ENCODE measurements at regions not wholly inside any gene's neighbourhood (a gene's known extent, or its start where the extent isn't known, plus 50 kb on each side); places are given as distances from the start of the nearest gene placed in this dataset.
"Not testable (repeated sequence)": the region's sequence is repeated elsewhere in the genome, so short reads cannot be mapped to it uniquely, and the experiment has no call there.

GRCh38 chr20:54984104-54984448, 508.7 kb downstream of the DOK5 start:
- CTCF ChIA-PET = no interaction called here
- POLR2A ChIA-PET = no interaction called here
- BruUV-seq (replicated peaks) = no TSS peak

GRCh38 chr20:54983394-54984103, 508.2 kb downstream of the DOK5 start:
- H3K9me3 ChIP-seq; DNase-seq; H3K27me3 Mint-ChIP-seq (ENCODE audit: insufficient read depth, unreplicated experiment); H3K4me3 ChIP-seq (ENCODE audit: low read depth, low read length); H3K4me1 ChIP-seq; H3K4me1 Mint-ChIP-seq (ENCODE audit: low read depth, unreplicated experiment); BruUV-seq (replicated peaks); H3K36me3 ChIP-seq (ENCODE audit: control insufficient read depth, insufficient read depth, low read length); H3K4me3 Mint-ChIP-seq (ENCODE audit: unreplicated experiment); CTCF ChIA-PET; H3K27me3 ChIP-seq (replicated peaks; ENCODE audit: control insufficient read depth, insufficient read depth, low read length); POLR2A ChIA-PET; H3K27ac Mint-ChIP-seq (ENCODE audit: unreplicated experiment); H3K9me3 Mint-ChIP-seq (ENCODE audit: unreplicated experiment); H3K36me3 Mint-ChIP-seq (ENCODE audit: insufficient read depth, unreplicated experiment): not testable (repeated sequence)
- intact Hi-C loops (cut with micrococcal nuclease; ENCODE audit: unreplicated experiment) = loop anchor here (10.0 kb wide), 1 partner anchor 151 kb away; no protein-coding TSS in a partner anchor

More at GRCh38 chr20:54984104-54984448, 508.7 kb downstream of the DOK5 start:
- no peaks in the 10 kb centered on the region for H3K9me3 ChIP-seq
- TF ChIP-seq CTCF (IDR thresholded peaks at IDR 0.05; ENCODE audit: insufficient read depth in 1 of 2, low read depth in 1 of 2, low read length in 1 of 2, severe bottlenecking in 1 of 2, unreplicated experiment in 1 of 2) = no peak
- H3K27me3 Mint-ChIP-seq (ENCODE audit: insufficient read depth, unreplicated experiment) = peaks cover 6% of the 10 kb centered on the region
- no peak overlapping the region for H3K4me3 Mint-ChIP-seq (ENCODE audit: unreplicated experiment)
- H3K4me1 Mint-ChIP-seq (ENCODE audit: low read depth, unreplicated experiment) = no peaks in the 10 kb centered on the region
- H3K9me3 Mint-ChIP-seq (ENCODE audit: unreplicated experiment) = no peaks in the 10 kb centered on the region
- H3K4me1 ChIP-seq = no peaks in the 10 kb centered on the region
- no peak overlapping the region for H3K27ac Mint-ChIP-seq (ENCODE audit: unreplicated experiment)
- DNase-seq = no peak
- H3K36me3 Mint-ChIP-seq (ENCODE audit: insufficient read depth, unreplicated experiment) = no peaks in the 10 kb centered on the region
- no peaks in the 10 kb centered on the region for H3K36me3 ChIP-seq (ENCODE audit: control insufficient read depth, insufficient read depth, low read length)
- no peaks in the 10 kb centered on the region for H3K27me3 ChIP-seq (replicated peaks; ENCODE audit: control insufficient read depth, insufficient read depth, low read length)
- intact Hi-C loops (cut with micrococcal nuclease; ENCODE audit: unreplicated experiment) = loop anchor here (10.0 kb wide), 1 partner anchor 151 kb away; no protein-coding TSS in a partner anchor
- no peak overlapping the region for H3K4me3 ChIP-seq (ENCODE audit: low read depth, low read length)

DNA sequence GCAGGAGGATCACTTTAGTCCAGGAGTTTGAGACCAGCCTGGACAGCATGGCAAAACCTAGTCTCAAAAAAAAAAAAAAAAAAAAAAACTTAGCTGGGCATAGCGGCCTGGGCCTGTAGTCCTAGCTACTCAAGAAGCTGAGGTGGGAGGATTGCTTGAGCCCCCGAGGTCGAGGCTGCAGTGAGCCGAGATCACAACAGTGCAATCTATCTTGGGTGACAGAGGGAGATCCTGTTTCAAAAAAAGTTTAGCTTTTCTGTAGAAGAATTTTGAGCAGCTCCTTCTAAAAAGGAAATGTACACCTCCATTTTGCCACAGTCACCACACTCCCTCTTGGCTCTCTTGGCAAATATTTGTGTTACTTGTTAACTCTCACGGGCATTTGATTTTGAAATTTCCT, 505.8 kb downstream of the DOK5 start:
- Histone ChIP-seq H3K4me1 (no peaks in the 10 kb centered on the region), H3K4me3 (ENCODE audit: low read depth, low read length) (no peak overlapping the region), H3K27me3 (replicated peaks; ENCODE audit: control insufficient read depth, insufficient read depth, low read length) (no peaks in the 10 kb centered on the region), H3K36me3 (ENCODE audit: control insufficient read depth, insufficient read depth, low read length) (no peaks in the 10 kb centered on the region), H3K9me3 (no peaks in the 10 kb centered on the region)
- no peak overlapping the region for H3K27ac Mint-ChIP-seq (ENCODE audit: unreplicated experiment)
- POLR2A ChIA-PET = no interaction called here
- no peaks in the 10 kb centered on the region for H3K36me3 Mint-ChIP-seq (ENCODE audit: insufficient read depth, unreplicated experiment)
- intact Hi-C loops (cut with micrococcal nuclease; ENCODE audit: unreplicated experiment) = loop anchor here (2.0 to 10.0 kb wide), 2 partner anchors 154 to 300 kb away; no protein-coding TSS in a partner anchor
- H3K4me1 Mint-ChIP-seq (ENCODE audit: low read depth, unreplicated experiment) = no peaks in the 10 kb centered on the region
- DNase-seq = no peak
- no TSS peak for BruUV-seq (replicated peaks)
- TF ChIP-seq CTCF (IDR thresholded peaks at IDR 0.05; ENCODE audit: insufficient read depth in 1 of 2, low read depth in 1 of 2, low read length in 1 of 2, severe bottlenecking in 1 of 2, unreplicated experiment in 1 of 2) = no peak
- peaks cover 6% of the 10 kb centered on the region for H3K27me3 Mint-ChIP-seq (ENCODE audit: insufficient read depth, unreplicated experiment)
- no peak overlapping the region for H3K4me3 Mint-ChIP-seq (ENCODE audit: unreplicated experiment)
- CTCF ChIA-PET = interaction anchor here (0.6 to 1.0 kb wide), 2 partner anchors 374 to 1974 kb away, joined by 5 read pairs; no protein-coding TSS in a partner anchor
- H3K9me3 Mint-ChIP-seq (ENCODE audit: unreplicated experiment) = no peaks in the 10 kb centered on the region

Measured in Caco-2 (cell line).